ENCODE measurements at regions not wholly inside any gene's neighbourhood (a gene's known extent, or its start where the extent isn't known, plus 50 kb on each side); places are given as distances from the start of the nearest gene placed in this dataset.

DNA sequence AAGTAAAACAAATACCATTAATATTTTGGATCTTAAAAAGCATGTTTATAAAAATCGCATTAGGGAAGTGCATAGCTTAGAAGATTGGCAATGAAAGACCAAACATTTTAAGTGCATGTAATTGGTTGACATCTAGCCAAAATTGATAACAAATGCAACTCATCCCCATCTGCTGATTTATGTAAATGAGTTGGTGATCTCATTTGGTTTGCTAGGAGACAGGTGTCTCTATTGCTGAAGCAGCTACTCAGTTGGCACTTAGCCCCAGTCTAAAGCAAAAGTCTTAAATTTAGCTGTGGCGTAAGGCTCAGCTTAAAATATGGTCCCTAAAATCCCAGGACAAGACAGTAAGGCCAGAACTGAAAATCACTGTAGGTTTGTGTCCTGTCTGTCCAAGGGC is 113.5 kb upstream of the CHL1 start:
- no peaks in the 10 kb centered on the region for H3K79me1 ChIP-seq (ENCODE audit: low read length)
- H3K4me1 ChIP-seq (ENCODE audit: control insufficient read depth in 1 of 2, insufficient read depth in 2 of 2, low read length in 2 of 2), result no peaks in the 10 kb centered on the region
- no peak overlapping the region for H2BK12ac ChIP-seq (ENCODE audit: low read length)
- no peak overlapping the region for H2AK5ac ChIP-seq (ENCODE audit: low read length)
- H3K9ac ChIP-seq (ENCODE audit: low read length), result no peak overlapping the region
- H3K4me2 ChIP-seq (ENCODE audit: low read length), result no peak overlapping the region
- H3K14ac ChIP-seq (ENCODE audit: low read length), result no peak overlapping the region
- no peak overlapping the region for H4K91ac ChIP-seq (ENCODE audit: low read depth, low read length)
- no peak for DNase-seq
- H2BK5ac ChIP-seq (ENCODE audit: low read depth, low read length, poor library complexity), result no peak overlapping the region
- no peak overlapping the region for H3K18ac ChIP-seq (ENCODE audit: low read length)
- H3K27me3 ChIP-seq (ENCODE audit: insufficient read depth, low read length), result no peaks in the 10 kb centered on the region
- H4K12ac ChIP-seq (ENCODE audit: low read depth, low read length), result no peak overlapping the region
- no peak overlapping the region for H3K27ac ChIP-seq (ENCODE audit: low read depth, low read length)
- H2BK120ac ChIP-seq (ENCODE audit: insufficient read depth, low read length, poor library complexity), result no peak overlapping the region
- H3K4me3 ChIP-seq (ENCODE audit: low read depth, low read length), result no peak overlapping the region
- H3K9me3 ChIP-seq (ENCODE audit: insufficient read depth, low read depth, low read length), result no peaks in the 10 kb centered on the region
- H2AFZ ChIP-seq (ENCODE audit: insufficient read depth, low read length, poor library complexity), result no peak overlapping the region
- no peaks in the 10 kb centered on the region for H3K79me2 ChIP-seq (ENCODE audit: control insufficient read depth, insufficient read depth, low read length, poor library complexity)
- H3K23ac ChIP-seq (ENCODE audit: low read length), result no peak overlapping the region
- H4K8ac ChIP-seq (ENCODE audit: low read depth, low read length), result no peak overlapping the region
- no peaks in the 10 kb centered on the region for H3K36me3 ChIP-seq (ENCODE audit: control insufficient read depth in 1 of 2, insufficient read depth in 2 of 2, low read length in 2 of 2)
- H3K4ac ChIP-seq (ENCODE audit: low read depth, low read length), result no peak overlapping the region
- WGBS (ENCODE audit: extremely low coverage, insufficient coverage, insufficient read length), result no CpG with 5 or more reads among the region's 2 CpGs

DNA sequence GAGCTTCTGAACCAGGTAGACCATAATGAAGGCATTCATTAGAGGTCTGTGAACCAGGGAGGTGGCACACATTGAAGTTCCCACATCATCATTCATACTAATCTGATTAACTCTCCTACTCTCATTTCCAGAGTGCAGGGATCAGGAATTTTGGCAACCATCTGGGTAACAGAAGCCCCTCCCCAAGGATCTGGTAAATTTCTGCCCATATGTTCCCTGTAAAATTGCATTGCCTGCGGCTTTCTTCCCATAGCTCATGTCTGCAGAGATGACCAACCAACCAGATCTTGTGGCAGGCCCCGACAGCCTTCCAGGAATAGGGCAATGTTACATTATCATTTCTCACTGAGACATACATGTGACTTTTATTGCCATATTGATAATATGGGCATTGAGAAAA is 111.4 kb upstream of the CHL1 start:
- Histone ChIP-seq H4K91ac (ENCODE audit: low read depth, low read length) (no peak overlapping the region), H2AK5ac (ENCODE audit: low read length) (no peak overlapping the region), H2BK120ac (ENCODE audit: insufficient read depth, low read length, poor library complexity) (no peak overlapping the region), H3K18ac (ENCODE audit: low read length) (no peak overlapping the region), H4K8ac (ENCODE audit: low read depth, low read length) (no peak overlapping the region), H3K23ac (ENCODE audit: low read length) (no peak overlapping the region), H3K4ac (ENCODE audit: low read depth, low read length) (no peak overlapping the region), H2AFZ (ENCODE audit: insufficient read depth, low read length, poor library complexity) (no peak overlapping the region), H3K9me3 (ENCODE audit: insufficient read depth, low read depth, low read length) (no peaks in the 10 kb centered on the region), H3K36me3 (ENCODE audit: control insufficient read depth in 1 of 2, insufficient read depth in 2 of 2, low read length in 2 of 2) (no peaks in the 10 kb centered on the region), H3K4me1 (ENCODE audit: control insufficient read depth in 1 of 2, insufficient read depth in 2 of 2, low read length in 2 of 2) (no peaks in the 10 kb centered on the region), H2BK12ac (ENCODE audit: low read length) (no peak overlapping the region), H2BK5ac (ENCODE audit: low read depth, low read length, poor library complexity) (no peak overlapping the region), H3K4me2 (ENCODE audit: low read length) (no peak overlapping the region), H3K79me2 (ENCODE audit: control insufficient read depth, insufficient read depth, low read length, poor library complexity) (no peaks in the 10 kb centered on the region), H4K12ac (ENCODE audit: low read depth, low read length) (no peak overlapping the region), H3K79me1 (ENCODE audit: low read length) (no peaks in the 10 kb centered on the region), H3K27me3 (ENCODE audit: insufficient read depth, low read length) (no peaks in the 10 kb centered on the region), H3K14ac (ENCODE audit: low read length) (no peak overlapping the region), H3K9ac (ENCODE audit: low read length) (no peak overlapping the region), H3K4me3 (ENCODE audit: low read depth, low read length) (no peak overlapping the region), H3K27ac (ENCODE audit: low read depth, low read length) (no peak overlapping the region)
- WGBS (ENCODE audit: extremely low coverage, insufficient coverage, insufficient read length), result no CpG with 5 or more reads among the region's 2 CpGs
- DNase-seq, result no peak

DNA sequence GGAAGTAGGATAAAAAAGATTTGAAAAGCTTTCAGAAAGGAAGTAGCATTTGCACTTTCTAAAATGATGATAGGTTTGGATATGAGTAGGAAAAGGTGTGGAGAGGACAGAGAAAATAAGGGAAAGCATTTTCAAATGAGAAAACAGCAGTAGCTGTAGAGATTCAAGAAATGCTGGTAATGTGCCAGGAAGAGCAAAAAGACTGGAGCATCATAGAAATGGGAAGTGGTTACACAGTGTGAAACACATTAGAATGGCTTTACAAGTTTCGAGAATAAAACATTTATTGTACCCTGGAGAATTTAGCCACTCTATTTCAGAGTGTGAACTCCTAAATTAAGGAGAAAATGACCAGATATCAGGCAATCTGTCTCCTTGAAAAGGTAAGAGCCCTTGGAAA is 108.3 kb upstream of the CHL1 start:
- H3K4me2 ChIP-seq (ENCODE audit: low read length), result no peak overlapping the region
- no peak overlapping the region for H3K4ac ChIP-seq (ENCODE audit: low read depth, low read length)
- no peak overlapping the region for H3K27ac ChIP-seq (ENCODE audit: low read depth, low read length)
- H2AK5ac ChIP-seq (ENCODE audit: low read length), result no peak overlapping the region
- no peak overlapping the region for H2BK5ac ChIP-seq (ENCODE audit: low read depth, low read length, poor library complexity)
- no peak overlapping the region for H3K4me3 ChIP-seq (ENCODE audit: low read depth, low read length)
- no peaks in the 10 kb centered on the region for H3K79me2 ChIP-seq (ENCODE audit: control insufficient read depth, insufficient read depth, low read length, poor library complexity)
- no peak overlapping the region for H4K12ac ChIP-seq (ENCODE audit: low read depth, low read length)
- H4K91ac ChIP-seq (ENCODE audit: low read depth, low read length), result no peak overlapping the region
- H3K27me3 ChIP-seq (ENCODE audit: insufficient read depth, low read length), result no peaks in the 10 kb centered on the region
- no peaks in the 10 kb centered on the region for H3K9me3 ChIP-seq (ENCODE audit: insufficient read depth, low read depth, low read length)
- H2BK120ac ChIP-seq (ENCODE audit: insufficient read depth, low read length, poor library complexity), result no peak overlapping the region
- no peak overlapping the region for H2BK12ac ChIP-seq (ENCODE audit: low read length)
- DNase-seq, result no peak
- H2AFZ ChIP-seq (ENCODE audit: insufficient read depth, low read length, poor library complexity), result no peak overlapping the region
- no peak overlapping the region for H3K14ac ChIP-seq (ENCODE audit: low read length)
- WGBS (ENCODE audit: extremely low coverage, insufficient coverage, insufficient read length), result no CpG with 5 or more reads among the region's 1 CpG
- H3K79me1 ChIP-seq (ENCODE audit: low read length), result no peaks in the 10 kb centered on the region
- no peaks in the 10 kb centered on the region for H3K36me3 ChIP-seq (ENCODE audit: control insufficient read depth in 1 of 2, insufficient read depth in 2 of 2, low read length in 2 of 2)
- no peak overlapping the region for H3K18ac ChIP-seq (ENCODE audit: low read length)
- no peak overlapping the region for H3K23ac ChIP-seq (ENCODE audit: low read length)
- no peaks in the 10 kb centered on the region for H3K4me1 ChIP-seq (ENCODE audit: control insufficient read depth in 1 of 2, insufficient read depth in 2 of 2, low read length in 2 of 2)
- H3K9ac ChIP-seq (ENCODE audit: low read length), result no peak overlapping the region
- no peak overlapping the region for H4K8ac ChIP-seq (ENCODE audit: low read depth, low read length)

DNA sequence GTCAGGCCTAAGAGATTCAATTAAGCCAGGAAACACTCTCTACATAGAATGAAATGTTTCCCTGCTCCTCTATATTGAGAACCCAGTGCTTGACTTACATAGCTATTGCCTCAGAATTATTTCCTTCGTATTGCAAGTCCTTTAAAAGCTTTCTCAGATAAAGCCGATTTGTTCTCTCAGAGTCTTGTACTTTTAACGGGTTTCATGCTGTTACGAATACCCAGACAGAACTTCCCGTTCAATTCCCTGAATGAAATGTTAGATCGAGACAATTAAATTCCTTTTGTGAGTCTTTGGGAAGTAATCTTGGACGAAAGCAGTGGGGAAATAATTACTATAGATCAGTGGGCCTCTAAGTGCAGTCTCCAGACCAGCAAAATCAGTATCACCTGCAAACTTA is 102.8 kb upstream of the CHL1 start:
- no peak overlapping the region for H3K27ac ChIP-seq (ENCODE audit: low read depth, low read length)
- H3K4me1 ChIP-seq (ENCODE audit: control insufficient read depth in 1 of 2, insufficient read depth in 2 of 2, low read length in 2 of 2), result no peaks in the 10 kb centered on the region
- H2AFZ ChIP-seq (ENCODE audit: insufficient read depth, low read length, poor library complexity), result no peak overlapping the region
- no peak overlapping the region for H4K91ac ChIP-seq (ENCODE audit: low read depth, low read length)
- H3K4me2 ChIP-seq (ENCODE audit: low read length), result no peak overlapping the region
- no peak overlapping the region for H3K14ac ChIP-seq (ENCODE audit: low read length)
- H3K23ac ChIP-seq (ENCODE audit: low read length), result no peak overlapping the region
- no peak overlapping the region for H3K4me3 ChIP-seq (ENCODE audit: low read depth, low read length)
- H3K4ac ChIP-seq (ENCODE audit: low read depth, low read length), result no peak overlapping the region
- no peak overlapping the region for H4K12ac ChIP-seq (ENCODE audit: low read depth, low read length)
- no peak overlapping the region for H2BK12ac ChIP-seq (ENCODE audit: low read length)
- WGBS (ENCODE audit: extremely low coverage, insufficient coverage, insufficient read length), result no CpG with 5 or more reads among the region's 7 CpGs
- H2BK120ac ChIP-seq (ENCODE audit: insufficient read depth, low read length, poor library complexity), result no peak overlapping the region
- DNase-seq, result no peak
- no peak overlapping the region for H3K18ac ChIP-seq (ENCODE audit: low read length)
- H3K79me2 ChIP-seq (ENCODE audit: control insufficient read depth, insufficient read depth, low read length, poor library complexity), result no peaks in the 10 kb centered on the region
- no peak overlapping the region for H4K8ac ChIP-seq (ENCODE audit: low read depth, low read length)
- H3K9ac ChIP-seq (ENCODE audit: low read length), result no peak overlapping the region
- no peak overlapping the region for H2AK5ac ChIP-seq (ENCODE audit: low read length)
- H3K9me3 ChIP-seq (ENCODE audit: insufficient read depth, low read depth, low read length), result no peaks in the 10 kb centered on the region
- no peaks in the 10 kb centered on the region for H3K36me3 ChIP-seq (ENCODE audit: control insufficient read depth in 1 of 2, insufficient read depth in 2 of 2, low read length in 2 of 2)
- H3K79me1 ChIP-seq (ENCODE audit: low read length), result no peaks in the 10 kb centered on the region
- no peaks in the 10 kb centered on the region for H3K27me3 ChIP-seq (ENCODE audit: insufficient read depth, low read length)
- no peak overlapping the region for H2BK5ac ChIP-seq (ENCODE audit: low read depth, low read length, poor library complexity)
